ENCODE measurements at regions not wholly inside any gene's neighbourhood (a gene's known extent, or its start where the extent isn't known, plus 50 kb on each side); places are given as distances from the start of the nearest gene placed in this dataset.

- Histone ChIP-seq H2AFZ (ENCODE audit: low read depth, low read length) (no peak overlapping the region), H3K4me1 (ENCODE audit: insufficient read depth, low read length) (no peaks in the 10 kb centered on the region), H3K36me3 (ENCODE audit: insufficient read depth, low read length) (no peaks in the 10 kb centered on the region), H3K27me3 (ENCODE audit: insufficient read depth, low read length) (no peaks in the 10 kb centered on the region), H3K27ac (ENCODE audit: low read depth, low read length) (no peak overlapping the region), H3K9me3 (ENCODE audit: insufficient read depth, low read depth, low read length) (no peaks in the 10 kb centered on the region), H3K79me2 (ENCODE audit: insufficient read depth, low read length) (no peaks in the 10 kb centered on the region), H3K4me2 (ENCODE audit: low read length) (no peak overlapping the region), H3K4me3 (ENCODE audit: insufficient read depth, low read depth, low read length) (no peak overlapping the region), H3K9ac (ENCODE audit: low read length) (no peak overlapping the region), H4K20me1 (ENCODE audit: insufficient read depth, low read length) (no peaks in the 10 kb centered on the region)
- H3K27me3 Mint-ChIP-seq (ENCODE audit: low read depth, unreplicated experiment) = peaks cover 4% of the 10 kb centered on the region
- no peak for FAIRE-seq
- no peaks in the 10 kb centered on the region for H3K9me3 Mint-ChIP-seq (ENCODE audit: unreplicated experiment)
- no peak for DNase-seq (ENCODE audit: low read depth)
- no peaks in the 10 kb centered on the region for H3K36me3 Mint-ChIP-seq (ENCODE audit: low read depth, unreplicated experiment)
- H3K4me3 Mint-ChIP-seq (ENCODE audit: unreplicated experiment) = no peak overlapping the region
- TF ChIP-seq CTCF (IDR thresholded peaks at IDR 0.05; ENCODE audit: insufficient read depth, low read depth, low read length) (no peak), EZH2 (IDR thresholded peaks at IDR 0.05; ENCODE audit: insufficient read depth, low read length) (no peak)
- no peaks in the 10 kb centered on the region for H3K4me1 Mint-ChIP-seq (ENCODE audit: low read depth, unreplicated experiment)
- H3K27ac Mint-ChIP-seq (ENCODE audit: unreplicated experiment) = no peak overlapping the region
Observed at GRCh38 chr5:108515517-108516105, 133.7 kb upstream of the FBXL17 start.

- H3K79me2 ChIP-seq (ENCODE audit: insufficient read depth, low read length) = no peaks in the 10 kb centered on the region
- Mint-ChIP-seq H3K9me3 (ENCODE audit: unreplicated experiment) (no peaks in the 10 kb centered on the region), H3K4me1 (ENCODE audit: low read depth, unreplicated experiment) (no peaks in the 10 kb centered on the region), H3K36me3 (ENCODE audit: low read depth, unreplicated experiment) (no peaks in the 10 kb centered on the region), H3K27ac (ENCODE audit: unreplicated experiment) (no peak overlapping the region), H3K4me3 (ENCODE audit: unreplicated experiment) (no peak overlapping the region), H3K27me3 (ENCODE audit: low read depth, unreplicated experiment) (no peaks in the 10 kb centered on the region)
- FAIRE-seq (no peak), DNase-seq (ENCODE audit: low read depth) (no peak)
- no peaks in the 10 kb centered on the region for H3K36me3 ChIP-seq (ENCODE audit: insufficient read depth, low read length)
- no peaks in the 10 kb centered on the region for H3K4me1 ChIP-seq (ENCODE audit: insufficient read depth, low read length)
- no peak overlapping the region for H3K9ac ChIP-seq (ENCODE audit: low read length)
- H3K9me3 ChIP-seq (ENCODE audit: insufficient read depth, low read depth, low read length) = no peaks in the 10 kb centered on the region
- no peaks in the 10 kb centered on the region for H4K20me1 ChIP-seq (ENCODE audit: insufficient read depth, low read length)
- no peak overlapping the region for H3K4me2 ChIP-seq (ENCODE audit: low read length)
- no peaks in the 10 kb centered on the region for H3K27me3 ChIP-seq (ENCODE audit: insufficient read depth, low read length)
- no peak overlapping the region for H2AFZ ChIP-seq (ENCODE audit: low read depth, low read length)
- H3K4me3 ChIP-seq (ENCODE audit: insufficient read depth, low read depth, low read length) = no peak overlapping the region
- no peak for TF ChIP-seq CTCF (IDR thresholded peaks at IDR 0.05; ENCODE audit: insufficient read depth, low read depth, low read length)
- no peak for TF ChIP-seq EZH2 (IDR thresholded peaks at IDR 0.05; ENCODE audit: insufficient read depth, low read length)
- no peak overlapping the region for H3K27ac ChIP-seq (ENCODE audit: low read depth, low read length)
Observed at GRCh38 chr5:108508979-108509378, 127.1 kb upstream of the FBXL17 start.

- TF ChIP-seq CTCF (IDR thresholded peaks at IDR 0.05; ENCODE audit: insufficient read depth, low read depth, low read length) (no peak), EZH2 (IDR thresholded peaks at IDR 0.05; ENCODE audit: insufficient read depth, low read length) (no peak)
- Mint-ChIP-seq H3K27ac (ENCODE audit: unreplicated experiment) (no peak overlapping the region), H3K27me3 (ENCODE audit: low read depth, unreplicated experiment) (no peaks in the 10 kb centered on the region), H3K4me1 (ENCODE audit: low read depth, unreplicated experiment) (no peaks in the 10 kb centered on the region), H3K4me3 (ENCODE audit: unreplicated experiment) (no peak overlapping the region), H3K9me3 (ENCODE audit: unreplicated experiment) (no peaks in the 10 kb centered on the region), H3K36me3 (ENCODE audit: low read depth, unreplicated experiment) (no peaks in the 10 kb centered on the region)
- no peaks in the 10 kb centered on the region for H3K79me2 ChIP-seq (ENCODE audit: insufficient read depth, low read length)
- H3K27me3 ChIP-seq (ENCODE audit: insufficient read depth, low read length) = no peaks in the 10 kb centered on the region
- H3K27ac ChIP-seq (ENCODE audit: low read depth, low read length) = no peak overlapping the region
- no peaks in the 10 kb centered on the region for H4K20me1 ChIP-seq (ENCODE audit: insufficient read depth, low read length)
- DNase-seq (ENCODE audit: low read depth) (no peak), FAIRE-seq (no peak)
- no peaks in the 10 kb centered on the region for H3K4me1 ChIP-seq (ENCODE audit: insufficient read depth, low read length)
- no peak overlapping the region for H3K9ac ChIP-seq (ENCODE audit: low read length)
- no peaks in the 10 kb centered on the region for H3K36me3 ChIP-seq (ENCODE audit: insufficient read depth, low read length)
- no peak overlapping the region for H3K4me2 ChIP-seq (ENCODE audit: low read length)
- H3K9me3 ChIP-seq (ENCODE audit: insufficient read depth, low read depth, low read length) = no peaks in the 10 kb centered on the region
- no peak overlapping the region for H3K4me3 ChIP-seq (ENCODE audit: insufficient read depth, low read depth, low read length)
- H2AFZ ChIP-seq (ENCODE audit: low read depth, low read length) = no peak overlapping the region
Observed at GRCh38 chr5:108507631-108508030, 125.7 kb upstream of the FBXL17 start.

Data from astrocyte (in vitro differentiated cells and primary cell).